HEK293 (cell line): ENCODE measurements at regions not wholly inside any gene's neighbourhood (a gene's known extent, or its start where the extent isn't known, plus 50 kb on each side); places are given as distances from the start of the nearest gene placed in this dataset.

ENCODE experiments used
- CTCF ChIA-PET: fragments of 350-600 bp; formaldehyde crosslinking; extraction: SDS; loops from one replicate; lab custom pipeline; 2021; ENCODE audit warnings: antibody characterized with exemption; lab: Yijun Ruan, JAX
- POLR2A ChIA-PET: fragments of 300-600 bp; formaldehyde crosslinking; extraction: SDS; loops from one replicate; lab custom pipeline; 2020; ENCODE audit warnings: antibody characterized with exemption, inconsistent platforms; lab: Yijun Ruan, JAX
- H3K27ac ChIP-seq: fragments of 200-500 bp; sonication (Bioruptor generic); 2 replicates; pipeline ENCODE4 v1.5.1; 2014; ENCODE audit warnings: low read depth, low read length, control low read depth, inconsistent platforms; ENCODE audit errors: extremely low read depth
- H3K36me3 ChIP-seq, 2 experiments: fragments of 200-500 bp in 1 of 2; sonication (Bioruptor generic) in 1 of 2; 1 replicate in 1 of 2; 2 replicates in 1 of 2; pipeline ENCODE4 v1.5.1; 2014 to 2017; ENCODE audit warnings: inconsistent platforms in 2 of 2, low read length in 2 of 2; ENCODE audit not compliant: control insufficient read depth in 2 of 2, insufficient read depth in 1 of 2
- H3K4me1 ChIP-seq: fragments of 200-500 bp; sonication (Bioruptor generic); 2 replicates; pipeline ENCODE4 v1.5.1; 2014; ENCODE audit warnings: mild to moderate bottlenecking, low read length, inconsistent platforms; ENCODE audit not compliant: control insufficient read depth, insufficient read depth
- H3K4me3 ChIP-seq: 2 replicates; pipeline ENCODE4 v1.5.1; 2011; ENCODE audit warnings: low read depth, mild to moderate bottlenecking, control low read depth, low read length, moderate library complexity
- H3K9me3 ChIP-seq: fragments of 200-500 bp; sonication (Bioruptor generic); 2 replicates; pipeline ENCODE4 v1.5.1; 2014; ENCODE audit warnings: low read depth, low read length, inconsistent platforms; ENCODE audit not compliant: control insufficient read depth, insufficient read depth
- GLI2 ChIP-seq: fragments of 450-650 bp; formaldehyde crosslinking; IDR thresholded peaks from 2 replicates; pipeline ENCODE4; 2017; ENCODE audit warnings: missing biosample characterization, missing genetic modification characterization, low read depth, borderline replicate concordance
- HOXC10 ChIP-seq: sonication (generic); formaldehyde crosslinking; IDR thresholded peaks from 2 replicates; pipeline ENCODE4 v1.8.1; 2023; ENCODE audit warnings: mild to moderate bottlenecking, missing genetic modification reagents
- KLF9 ChIP-seq: fragments of 450-650 bp; formaldehyde crosslinking; IDR thresholded peaks from 2 replicates; pipeline ENCODE4 v1.5.1; 2016; ENCODE audit warnings: missing biosample characterization, missing genetic modification characterization, low read depth
- SCRT2 ChIP-seq: fragments of 450-650 bp; formaldehyde crosslinking; IDR thresholded peaks from 2 replicates; pipeline ENCODE4 v1.5.1; 2016; ENCODE audit warnings: missing biosample characterization, missing genetic modification characterization
- SP3 ChIP-seq: fragments of 450-650 bp; formaldehyde crosslinking; IDR thresholded peaks from 2 replicates; pipeline ENCODE4 v1.5.1; 2016; ENCODE audit warnings: missing biosample characterization, missing genetic modification characterization
- ZNF132 ChIP-seq: fragments of 450-650 bp; formaldehyde crosslinking; IDR thresholded peaks from 2 replicates; pipeline ENCODE4 v1.5.1; 2017; ENCODE audit warnings: missing biosample characterization, missing genetic modification characterization, borderline replicate concordance
- ZNF155 ChIP-seq: fragments of 450-650 bp; formaldehyde crosslinking; IDR thresholded peaks from 2 replicates; pipeline ENCODE4 v1.5.1; 2016; ENCODE audit warnings: missing biosample characterization, missing genetic modification characterization
- ZNF214 ChIP-seq: fragments of 450-650 bp; formaldehyde crosslinking; IDR thresholded peaks from 2 replicates; pipeline ENCODE4 v1.5.1; 2017; ENCODE audit warnings: missing biosample characterization, mild to moderate bottlenecking, missing genetic modification characterization, borderline replicate concordance
- ZNF223 ChIP-seq: fragments of 450-650 bp; formaldehyde crosslinking; IDR thresholded peaks from 2 replicates; pipeline ENCODE4 v1.5.1; 2016; ENCODE audit warnings: missing biosample characterization, missing genetic modification characterization
- ZNF23 ChIP-seq: fragments of 450-650 bp; formaldehyde crosslinking; IDR thresholded peaks from 2 replicates; pipeline ENCODE4 v1.5.1; 2016; ENCODE audit warnings: missing biosample characterization, missing genetic modification characterization, borderline replicate concordance
- ZNF24 ChIP-seq: fragments of 450-650 bp; formaldehyde crosslinking; IDR thresholded peaks from 2 replicates; pipeline ENCODE4 v1.5.1; 2016; ENCODE audit warnings: missing biosample characterization, missing genetic modification characterization
- ZNF341 ChIP-seq: fragments of 450-650 bp; formaldehyde crosslinking; IDR thresholded peaks from 2 replicates; pipeline ENCODE4; 2016; ENCODE audit warnings: low read depth, missing biosample characterization, missing genetic modification characterization
- ZNF549 ChIP-seq: fragments of 450-650 bp; IDR thresholded peaks from 2 replicates; pipeline ENCODE4 v1.5.1; 2018; ENCODE audit warnings: missing biosample characterization, missing genetic modification characterization, mild to moderate bottlenecking, inconsistent platforms, moderate library complexity
- ZNF600 ChIP-seq: fragments of 450-650 bp; formaldehyde crosslinking; IDR thresholded peaks from 2 replicates; pipeline ENCODE4 v1.5.1; 2016; ENCODE audit warnings: missing biosample characterization, missing genetic modification characterization
- ZNF610 ChIP-seq: fragments of 450-650 bp; formaldehyde crosslinking; IDR thresholded peaks from 2 replicates; pipeline ENCODE4 v1.5.1; 2016; ENCODE audit warnings: missing biosample characterization, missing genetic modification characterization, borderline replicate concordance
- ZNF645 ChIP-seq: fragments of 450-650 bp; formaldehyde crosslinking; IDR thresholded peaks from 2 replicates; pipeline ENCODE4; 2016; ENCODE audit warnings: missing biosample characterization, missing genetic modification characterization
- ZNF677 ChIP-seq: fragments of 450-650 bp; IDR thresholded peaks from 2 replicates; pipeline ENCODE4 v1.5.0; 2018; ENCODE audit warnings: missing biosample characterization, mild to moderate bottlenecking, missing genetic modification characterization, moderate library complexity
- ZNF76 ChIP-seq: fragments of 450-650 bp; formaldehyde crosslinking; IDR thresholded peaks from 2 replicates; pipeline ENCODE4; 2016; ENCODE audit warnings: low read depth, missing biosample characterization, missing genetic modification characterization, borderline replicate concordance
- TF ChIP-seq, protein P1 (sequence below): fragments of 450-650 bp; formaldehyde crosslinking; IDR thresholded peaks from 2 replicates; pipeline ENCODE4 v1.5.1; 2017; ENCODE audit warnings: missing biosample characterization, missing genetic modification characterization
- TF ChIP-seq, protein P2 (sequence below): IDR thresholded peaks from 2 replicates; pipeline ENCODE4 v1.6.1; 2011; ENCODE audit warnings: mild to moderate bottlenecking, low read depth, low read length, borderline replicate concordance
- TF ChIP-seq, protein P3 (sequence below): fragments of 450-650 bp; formaldehyde crosslinking; IDR thresholded peaks from 2 replicates; pipeline ENCODE4 v1.5.1; 2016; ENCODE audit warnings: missing biosample characterization, missing genetic modification characterization

DNA sequence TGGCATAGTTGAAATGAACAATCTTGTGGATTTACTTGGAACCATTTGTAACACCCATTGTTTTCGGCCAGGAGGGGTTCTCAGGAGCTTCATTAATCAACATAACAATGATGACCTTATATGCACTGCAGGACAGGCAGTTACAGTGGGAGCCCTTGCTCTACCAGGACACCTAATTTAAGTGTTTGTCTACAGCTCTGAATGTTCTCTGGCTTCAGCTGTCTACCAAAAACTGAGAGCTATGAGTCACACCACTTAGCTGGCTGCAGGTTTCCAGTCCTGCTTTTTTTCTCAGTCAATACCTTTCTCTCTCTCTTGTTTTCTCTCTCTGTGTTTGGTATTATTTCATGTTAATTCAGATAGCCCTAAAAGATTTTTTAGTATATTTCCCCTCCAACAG is 105.4 kb upstream of the MBNL2 start (continued):
- TF ChIP-seq ZNF600: no peak
- no peak for TF ChIP-seq ZNF24 (tag by site-specific recombination)
- TF ChIP-seq ZNF645 (tag by site-specific recombination): no peak
- TF ChIP-seq SP3 (tag by site-specific recombination): no peak
- TF ChIP-seq, protein P1, sequence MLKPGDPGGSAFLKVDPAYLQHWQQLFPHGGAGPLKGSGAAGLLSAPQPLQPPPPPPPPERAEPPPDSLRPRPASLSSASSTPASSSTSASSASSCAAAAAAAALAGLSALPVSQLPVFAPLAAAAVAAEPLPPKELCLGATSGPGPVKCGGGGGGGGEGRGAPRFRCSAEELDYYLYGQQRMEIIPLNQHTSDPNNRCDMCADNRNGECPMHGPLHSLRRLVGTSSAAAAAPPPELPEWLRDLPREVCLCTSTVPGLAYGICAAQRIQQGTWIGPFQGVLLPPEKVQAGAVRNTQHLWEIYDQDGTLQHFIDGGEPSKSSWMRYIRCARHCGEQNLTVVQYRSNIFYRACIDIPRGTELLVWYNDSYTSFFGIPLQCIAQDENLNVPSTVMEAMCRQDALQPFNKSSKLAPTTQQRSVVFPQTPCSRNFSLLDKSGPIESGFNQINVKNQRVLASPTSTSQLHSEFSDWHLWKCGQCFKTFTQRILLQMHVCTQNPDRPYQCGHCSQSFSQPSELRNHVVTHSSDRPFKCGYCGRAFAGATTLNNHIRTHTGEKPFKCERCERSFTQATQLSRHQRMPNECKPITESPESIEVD: 0 out of 2 replicates have a peak, but pooled peaks have one; percentile 27
- no peak for TF ChIP-seq ZNF341 (tag by site-specific recombination)
- no peak for TF ChIP-seq ZNF610 (tag by site-specific recombination)

DNA sequence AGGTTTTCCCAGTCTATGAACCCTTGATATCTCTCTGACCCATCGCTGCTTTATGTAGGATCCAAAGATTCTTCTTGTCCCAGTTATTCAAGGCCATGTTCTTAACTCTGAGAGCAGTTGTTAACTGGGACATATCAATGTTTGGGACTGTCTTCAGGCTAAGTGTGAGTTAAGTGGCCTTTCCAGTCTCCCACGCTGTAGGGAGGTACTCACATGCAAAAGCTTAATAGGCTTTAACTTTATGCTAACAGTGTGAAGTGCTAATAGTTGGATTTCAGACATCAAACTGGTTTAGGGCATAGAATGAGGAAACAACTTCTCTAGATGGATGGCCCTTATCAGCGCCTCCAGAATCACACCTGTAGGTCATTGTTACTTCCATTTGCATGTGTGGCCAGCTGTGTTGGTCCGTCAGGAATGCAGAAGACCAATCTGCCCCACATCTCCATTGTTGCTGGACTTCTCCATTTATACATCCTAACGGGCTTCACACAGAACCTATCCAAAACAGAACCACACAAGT is 104.7 kb upstream of the MBNL2 start:
- Histone ChIP-seq H3K27ac (no peak overlapping the region), H3K4me1 (peaks cover 13% of the 10 kb centered on the region), H3K4me3 (no peak overlapping the region), H3K36me3 (no peaks in the 10 kb centered on the region), H3K9me3 (no peaks in the 10 kb centered on the region)
- CTCF ChIA-PET: interaction anchor here (1.3 kb wide), 1 partner anchor 8 kb away, joined by 8 read pairs; no protein-coding TSS in a partner anchor
- TF ChIP-seq SCRT2 (tag by site-specific recombination) (no peak), ZNF23 (no peak), KLF9 (tag by site-specific recombination) (no peak), ZNF155 (tag by site-specific recombination) (no peak), HOXC10 (CRISPR knock-in tag) (no peak), ZNF214 (tag by site-specific recombination) (no peak), ZNF677 (tag by site-specific recombination) (no peak), ZNF132 (tag by site-specific recombination) (no peak), ZNF549 (tag by site-specific recombination) (no peak), GLI2 (tag by site-specific recombination) (no peak), ZNF223 (tag by site-specific recombination) (no peak), ZNF76 (no peak)
- TF ChIP-seq, protein P2, sequence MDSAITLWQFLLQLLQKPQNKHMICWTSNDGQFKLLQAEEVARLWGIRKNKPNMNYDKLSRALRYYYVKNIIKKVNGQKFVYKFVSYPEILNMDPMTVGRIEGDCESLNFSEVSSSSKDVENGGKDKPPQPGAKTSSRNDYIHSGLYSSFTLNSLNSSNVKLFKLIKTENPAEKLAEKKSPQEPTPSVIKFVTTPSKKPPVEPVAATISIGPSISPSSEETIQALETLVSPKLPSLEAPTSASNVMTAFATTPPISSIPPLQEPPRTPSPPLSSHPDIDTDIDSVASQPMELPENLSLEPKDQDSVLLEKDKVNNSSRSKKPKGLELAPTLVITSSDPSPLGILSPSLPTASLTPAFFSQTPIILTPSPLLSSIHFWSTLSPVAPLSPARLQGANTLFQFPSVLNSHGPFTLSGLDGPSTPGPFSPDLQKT: no peak
- TF ChIP-seq, protein P3, sequence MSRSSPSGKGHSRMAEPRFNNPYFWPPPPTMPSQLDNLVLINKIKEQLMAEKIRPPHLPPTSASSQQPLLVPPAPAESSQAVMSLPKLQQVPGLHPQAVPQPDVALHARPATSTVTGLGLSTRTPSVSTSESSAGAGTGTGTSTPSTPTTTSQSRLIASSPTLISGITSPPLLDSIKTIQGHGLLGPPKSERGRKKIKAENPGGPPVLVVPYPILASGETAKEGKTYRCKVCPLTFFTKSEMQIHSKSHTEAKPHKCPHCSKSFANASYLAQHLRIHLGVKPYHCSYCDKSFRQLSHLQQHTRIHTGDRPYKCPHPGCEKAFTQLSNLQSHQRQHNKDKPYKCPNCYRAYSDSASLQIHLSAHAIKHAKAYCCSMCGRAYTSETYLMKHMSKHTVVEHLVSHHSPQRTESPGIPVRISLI (tag by site-specific recombination): no peak
- TF ChIP-seq, protein P1: no peak
- POLR2A ChIA-PET: interaction anchor here (0.7 to 1.2 kb wide), 2 partner anchors 8 to 24 kb away, joined by 3 read pairs; no protein-coding TSS in a partner anchor
